Ammon's horn (tissue), 1 donor: ENCODE measurements at regions not wholly inside any gene's neighbourhood (a gene's known extent, or its start where the extent isn't known, plus 50 kb on each side); places are given as distances from the start of the nearest gene placed in this dataset.

Source experiments
- DNase-seq: peaks from one replicate; pipeline ENCODE4 v3.0.0-alpha.2; 2016; ENCODE audit warnings: low spot score

DNA sequence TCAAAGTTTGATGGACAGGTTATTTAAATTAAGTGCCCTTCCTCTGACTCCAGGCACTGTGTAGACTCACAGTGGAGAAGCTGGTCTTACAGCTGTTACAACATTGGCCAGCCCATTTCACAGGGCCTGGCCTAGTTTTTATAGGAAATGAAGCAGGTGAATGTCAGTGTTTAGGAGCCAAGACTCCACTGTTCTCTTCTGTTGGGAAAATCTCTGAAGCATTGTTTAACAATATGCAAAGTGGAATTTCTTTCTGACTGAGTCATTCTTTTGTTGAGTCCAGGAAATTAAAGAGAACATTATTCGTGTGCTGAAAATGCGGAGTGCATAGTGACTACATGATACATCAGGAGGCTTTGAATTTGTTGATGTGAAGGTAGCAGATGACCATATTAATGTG is 64.7 kb downstream of the ARRDC4 start:
- no peak for DNase-seq

DNA sequence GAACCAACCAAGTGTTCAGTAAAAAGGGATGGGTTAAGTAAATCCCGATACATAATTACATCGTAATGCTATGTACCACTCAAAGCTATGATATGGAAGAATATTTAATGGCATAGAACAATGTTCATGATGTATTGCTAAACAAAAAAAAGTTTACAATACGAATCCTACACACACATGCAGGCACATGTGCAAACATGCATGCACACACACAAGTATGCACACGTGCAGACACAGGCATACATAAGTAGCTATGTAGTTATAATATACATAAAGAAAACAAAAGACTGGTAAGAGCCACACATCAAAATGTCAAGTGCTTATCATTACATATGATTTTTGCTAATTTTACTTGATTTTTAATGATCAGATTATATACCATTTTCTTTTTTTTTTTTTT is 74.2 kb downstream of the ARRDC4 start:
- DNase-seq, result no peak

DNA sequence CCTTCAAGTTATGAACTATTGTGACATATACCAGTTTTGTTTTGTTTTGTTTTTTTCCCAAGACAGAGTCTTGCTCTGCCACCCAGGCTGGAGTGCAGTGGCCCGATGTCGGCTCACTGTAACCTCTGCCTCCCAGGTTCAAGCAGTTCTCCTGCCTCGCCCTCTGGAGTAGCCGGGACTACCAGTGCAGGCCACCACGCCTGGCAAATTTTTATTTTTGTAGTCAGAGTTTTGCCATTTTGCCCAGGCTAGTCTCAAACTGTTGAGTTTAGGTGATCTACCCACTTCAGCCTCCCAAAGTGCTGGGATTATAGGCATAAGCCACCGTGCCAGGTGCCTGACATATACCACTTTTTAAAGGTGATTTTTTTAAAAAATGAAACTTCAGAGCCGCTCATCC is 74.6 kb downstream of the ARRDC4 start:
- DNase-seq, result no peak

- DNase-seq, result no peak
Measured at GRCh38 chr15:98035577-98036010, 75.1 kb downstream of the ARRDC4 start.

DNA sequence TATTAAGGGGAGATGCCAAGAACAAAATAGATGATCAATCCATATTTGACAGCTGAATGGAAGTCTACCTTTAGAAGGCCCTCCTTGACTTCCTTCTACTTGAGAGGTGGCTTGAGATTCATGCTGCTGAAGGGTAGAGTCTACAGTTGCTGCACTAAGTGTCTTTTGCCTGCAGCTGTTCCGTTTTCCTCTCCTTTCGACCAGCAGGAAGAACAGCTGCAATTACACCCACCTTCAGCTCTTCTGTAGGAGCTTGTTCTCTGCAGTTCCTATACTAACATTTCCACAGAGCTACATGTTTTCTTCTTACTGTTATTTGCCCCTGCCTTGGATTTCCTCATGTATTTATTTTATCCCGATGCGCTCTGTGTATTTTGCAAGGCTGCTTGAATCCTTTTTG is 79.1 kb downstream of the ARRDC4 start:
- peak; percentile 8 for DNase-seq

- no peak for DNase-seq
Measured at GRCh38 chr15:98040146-98040545, 79.6 kb downstream of the ARRDC4 start.

DNA sequence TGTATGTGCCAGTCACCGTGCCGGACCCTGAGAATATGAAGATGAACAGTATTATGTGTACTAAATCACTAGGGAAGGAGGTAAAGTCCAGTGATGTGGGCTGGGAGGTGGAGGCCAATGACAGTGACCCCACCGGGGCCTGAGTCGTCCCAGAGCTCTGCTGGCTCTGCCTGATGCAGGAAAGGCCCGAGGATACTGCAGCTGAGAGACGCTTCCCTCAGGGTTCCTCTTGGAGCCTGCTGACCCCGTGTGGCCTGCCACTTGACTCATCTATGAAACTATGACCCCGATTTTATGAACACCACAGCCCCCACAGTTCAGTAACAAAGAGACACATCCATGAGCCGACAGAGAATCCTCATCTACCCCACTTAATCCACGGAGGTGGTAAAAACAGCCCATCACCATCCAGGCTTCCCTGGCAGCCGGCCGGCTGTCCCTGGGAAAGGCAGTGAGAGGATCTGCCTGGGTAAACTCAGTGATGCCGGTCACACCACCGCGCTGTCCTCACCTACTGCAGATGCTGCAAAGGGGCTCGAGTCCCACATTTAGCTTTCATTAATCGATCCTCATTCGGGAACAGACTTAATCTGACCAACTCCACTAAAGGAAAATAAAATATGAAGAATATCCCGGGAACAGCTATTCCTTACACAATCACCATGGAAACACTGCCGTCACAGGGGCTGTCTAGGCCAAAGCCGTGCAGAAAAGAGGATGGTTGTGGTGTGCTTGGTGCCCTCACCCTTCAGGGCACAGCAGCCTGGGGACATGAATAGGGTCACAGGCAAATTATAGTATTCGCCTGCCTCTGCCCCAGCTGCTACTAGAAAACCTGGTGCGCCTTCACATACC is 82.9 kb downstream of the ARRDC4 start:
- peak; percentile 25 for DNase-seq

GRCh38 chr15:98051734-98052133 is 91.2 kb downstream of the ARRDC4 start:
- no peak for DNase-seq

GRCh38 chr15:98057453-98057852 is 97.0 kb downstream of the ARRDC4 start:
- DNase-seq, result no peak

DNA sequence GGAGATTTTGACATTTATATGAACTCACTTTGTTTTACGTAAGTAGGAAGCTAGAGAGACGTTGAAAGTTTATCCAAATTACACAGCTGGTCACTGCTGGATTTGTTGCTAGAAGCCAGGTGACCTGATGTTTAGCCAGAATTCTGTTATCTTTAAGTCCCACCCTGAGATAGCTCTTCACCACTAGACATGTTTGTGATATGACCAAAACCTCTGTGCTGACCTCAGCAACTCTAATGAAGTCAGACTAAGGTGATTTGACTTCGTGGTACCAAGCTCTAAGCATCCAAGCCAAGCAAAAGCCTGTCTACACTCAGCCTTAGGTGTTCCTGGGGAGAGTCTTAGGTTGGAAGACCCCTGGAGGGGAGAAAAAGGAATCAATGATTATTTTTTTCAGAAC is 102.4 kb downstream of the ARRDC4 start:
- no peak for DNase-seq

DNA sequence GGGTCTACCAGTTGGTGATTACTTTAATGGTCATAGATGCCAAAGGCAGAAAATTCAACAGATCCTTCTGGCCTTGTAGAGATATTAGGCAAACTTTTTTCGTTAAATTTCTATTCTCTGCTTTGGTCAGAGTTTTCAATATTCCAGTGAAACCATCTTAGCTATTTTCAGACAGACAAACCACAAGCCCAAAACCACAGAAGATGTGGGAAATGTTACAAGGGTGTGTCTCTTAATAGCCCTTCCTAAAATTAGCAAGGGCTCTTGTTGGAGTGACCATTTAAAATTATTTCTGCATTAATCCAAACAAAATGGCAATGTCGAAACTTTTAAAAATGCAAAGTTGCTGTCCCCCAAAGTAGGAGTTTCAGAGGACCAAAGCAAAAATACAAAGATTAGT is 102.8 kb downstream of the ARRDC4 start:
- no peak for DNase-seq

GRCh38 chr15:98063871-98064270 is 103.4 kb downstream of the ARRDC4 start:
- no peak for DNase-seq

GRCh38 chr15:98067339-98067738 is 106.8 kb downstream of the ARRDC4 start:
- no peak for DNase-seq

DNA sequence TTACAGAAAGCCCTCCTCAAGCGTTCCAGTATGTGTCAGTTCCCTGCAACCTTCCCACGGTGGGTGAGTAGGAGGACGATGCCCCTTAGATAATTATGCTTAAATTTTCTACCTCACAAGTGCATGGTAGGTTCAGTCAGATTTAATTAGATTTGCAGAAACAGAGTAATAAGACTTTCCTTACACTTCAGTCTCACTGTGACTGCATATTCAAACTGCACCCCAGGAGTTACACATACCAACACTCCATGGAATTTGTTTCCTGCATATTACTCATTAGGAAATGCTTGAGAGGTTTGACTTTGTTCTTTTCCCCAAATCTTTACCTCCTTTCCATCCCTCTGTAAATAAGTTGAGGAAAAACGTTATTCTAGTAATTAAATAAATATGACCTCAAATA is 108.8 kb downstream of the ARRDC4 start:
- DNase-seq, result no peak

- DNase-seq, result no peak
Measured at GRCh38 chr15:98070137-98070536, 109.6 kb downstream of the ARRDC4 start.

- no peak for DNase-seq
Measured at GRCh38 chr15:98071786-98072185, 111.3 kb downstream of the ARRDC4 start.

GRCh38 chr15:98075441-98075840 is 114.9 kb downstream of the ARRDC4 start:
- DNase-seq, result no peak

GRCh38 chr15:98076021-98076816 is 115.7 kb downstream of the ARRDC4 start:
- no peak for DNase-seq

DNA sequence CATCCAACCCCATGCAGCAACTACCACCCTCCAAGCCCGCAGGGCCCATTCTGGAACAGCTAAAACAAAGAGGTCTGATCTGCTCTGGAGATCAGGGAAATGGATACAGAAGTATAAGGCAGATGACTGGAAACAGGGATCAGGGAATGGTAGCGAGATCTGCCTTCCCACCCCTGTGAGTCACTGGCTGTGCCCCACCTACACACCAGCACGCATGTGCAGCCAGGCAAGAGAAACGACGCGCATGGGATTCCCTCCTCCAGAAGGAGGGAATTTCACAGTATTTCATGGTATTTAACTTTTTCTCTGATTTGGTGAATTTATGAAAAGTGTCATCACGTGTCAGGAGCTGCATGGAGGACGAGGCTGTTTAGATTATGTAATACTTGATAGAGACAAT is 116.7 kb downstream of the ARRDC4 start:
- DNase-seq, result peak; percentile 11

DNA sequence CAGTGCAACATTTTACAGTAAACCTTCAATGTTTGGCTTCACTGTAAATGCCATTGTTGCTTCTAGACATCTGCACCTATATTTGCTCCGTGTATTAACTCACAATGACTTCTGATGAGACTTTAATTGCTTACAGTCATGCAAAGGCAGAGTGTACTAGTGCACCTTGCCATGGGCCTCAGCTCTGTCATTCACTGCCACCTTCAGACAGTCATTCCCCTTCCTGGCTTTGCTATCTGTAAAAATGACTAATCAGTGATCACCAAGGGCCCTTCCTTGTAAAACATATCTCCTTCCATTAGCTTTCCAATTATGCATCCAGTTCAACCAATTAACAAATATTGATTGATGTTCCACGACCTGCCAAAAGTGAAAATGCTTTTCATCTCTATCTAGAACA is 120.3 kb downstream of the ARRDC4 start:
- no peak for DNase-seq

- peak; percentile 4 for DNase-seq
Measured at GRCh38 chr15:98083203-98083910, 122.9 kb downstream of the ARRDC4 start.

DNA sequence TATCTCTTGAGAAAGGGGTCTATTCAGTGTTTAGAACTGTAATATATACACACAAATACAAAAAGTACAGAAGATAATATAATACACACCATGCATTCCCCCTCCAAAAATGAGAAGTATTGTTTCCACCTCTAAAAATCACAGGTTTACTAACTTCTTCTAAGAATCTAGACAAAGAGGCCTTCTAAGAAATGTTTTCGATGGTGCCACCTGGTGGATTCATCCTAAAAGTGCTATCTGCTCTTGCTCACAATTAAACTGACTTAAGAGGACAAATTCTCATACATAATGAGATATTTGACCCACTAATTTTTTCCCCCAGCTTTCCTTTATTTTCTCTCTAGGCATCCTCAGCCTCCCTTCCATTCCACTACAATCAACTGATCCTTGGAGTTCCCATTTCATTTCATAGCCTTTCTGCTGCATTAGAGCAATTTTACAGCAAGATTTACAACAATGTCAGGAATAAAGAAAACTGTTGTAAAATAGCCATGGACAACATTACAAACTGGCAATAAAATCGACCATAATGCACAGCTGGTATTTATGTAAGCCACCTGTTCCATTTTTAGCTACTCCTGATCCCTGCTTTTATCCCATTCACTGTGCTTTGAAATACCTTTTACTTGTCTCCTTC is 124.6 kb downstream of the ARRDC4 start:
- peak; percentile 78 for DNase-seq
